ENCODE measurements at regions not wholly inside any gene's neighbourhood (a gene's known extent, or its start where the extent isn't known, plus 50 kb on each side); places are given as distances from the start of the nearest gene placed in this dataset.

DNA sequence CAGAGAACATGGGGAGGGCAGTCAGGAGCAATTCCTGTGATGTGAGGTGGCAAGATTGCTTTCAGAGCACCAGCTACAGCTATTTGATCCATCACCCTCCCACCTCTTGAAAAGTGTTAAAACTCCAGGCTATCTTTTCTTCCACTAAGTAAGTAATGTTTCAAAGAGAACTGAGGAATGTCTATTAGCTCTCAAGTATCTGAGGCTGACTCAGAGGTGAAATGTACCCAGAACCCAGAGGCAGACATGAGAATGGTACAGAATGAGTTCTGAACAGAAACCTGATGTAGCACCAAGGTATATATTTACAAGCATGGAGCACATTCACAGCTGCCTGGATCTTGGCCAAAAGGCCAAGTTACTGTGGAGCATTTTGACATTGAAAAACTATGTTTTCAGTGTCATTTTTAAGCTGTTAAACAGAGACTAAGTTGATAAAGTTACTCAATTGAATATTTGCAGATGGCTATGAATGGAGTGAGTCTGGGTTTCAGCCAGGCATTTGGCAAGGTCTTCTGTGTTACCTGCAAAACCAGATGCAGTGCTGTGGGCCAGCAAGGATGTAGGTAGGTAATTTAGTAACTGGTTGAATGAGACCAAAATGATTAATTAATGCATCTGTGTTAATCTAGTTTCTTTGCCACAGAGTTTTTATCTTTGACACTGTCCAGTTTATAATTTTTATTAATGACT is 227.7 kb upstream of the CD96 start:
- TF ChIP-seq TCF4 (CRISPR knock-in tag; IDR thresholded peaks at IDR 0.05; ENCODE audit: borderline replicate concordance), result no peak
- no peak for TF ChIP-seq ZNF70 (CRISPR knock-in tag; IDR thresholded peaks at IDR 0.05)
- TF ChIP-seq ISL1 (CRISPR knock-in tag; IDR thresholded peaks at IDR 0.05), result no peak
- TF ChIP-seq CSRNP3 (CRISPR knock-in tag; IDR thresholded peaks at IDR 0.05), result no peak
- no peak for TF ChIP-seq ZNF8 (CRISPR knock-in tag; IDR thresholded peaks at IDR 0.05)
- TF ChIP-seq ZFP30 (CRISPR knock-in tag; IDR thresholded peaks at IDR 0.05), result no peak
- peak; percentile 46; the same call in 2 of the 3 replicates for ATAC-seq

DNA sequence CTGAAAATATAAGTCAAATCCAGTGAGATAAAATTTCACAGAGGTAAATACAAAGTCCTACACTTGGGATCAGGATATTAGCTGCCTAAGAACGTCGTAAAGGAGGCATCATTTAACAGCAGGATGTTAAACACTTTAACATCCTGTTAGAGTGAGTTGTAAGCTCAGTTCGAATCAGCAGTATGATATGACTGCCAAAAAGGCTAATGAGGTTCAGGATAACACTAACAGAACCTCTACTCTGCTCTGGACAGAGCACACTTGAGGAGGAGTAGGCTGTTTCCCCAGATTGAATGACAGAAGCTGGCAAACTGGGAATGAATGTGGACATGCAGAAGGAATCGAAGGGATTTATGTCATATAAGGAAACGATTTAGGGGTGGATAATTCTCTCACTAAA is 227.1 kb upstream of the CD96 start:
- ATAC-seq, result no peak
- TF ChIP-seq PATZ1 (CRISPR knock-in tag; IDR thresholded peaks at IDR 0.05; ENCODE audit: borderline replicate concordance) (no peak), ZFP3 (CRISPR knock-in tag; IDR thresholded peaks at IDR 0.05) (no peak), ZNF70 (CRISPR knock-in tag; IDR thresholded peaks at IDR 0.05) (no peak), SNAI2 (CRISPR knock-in tag; IDR thresholded peaks at IDR 0.05) (no peak)

DNA sequence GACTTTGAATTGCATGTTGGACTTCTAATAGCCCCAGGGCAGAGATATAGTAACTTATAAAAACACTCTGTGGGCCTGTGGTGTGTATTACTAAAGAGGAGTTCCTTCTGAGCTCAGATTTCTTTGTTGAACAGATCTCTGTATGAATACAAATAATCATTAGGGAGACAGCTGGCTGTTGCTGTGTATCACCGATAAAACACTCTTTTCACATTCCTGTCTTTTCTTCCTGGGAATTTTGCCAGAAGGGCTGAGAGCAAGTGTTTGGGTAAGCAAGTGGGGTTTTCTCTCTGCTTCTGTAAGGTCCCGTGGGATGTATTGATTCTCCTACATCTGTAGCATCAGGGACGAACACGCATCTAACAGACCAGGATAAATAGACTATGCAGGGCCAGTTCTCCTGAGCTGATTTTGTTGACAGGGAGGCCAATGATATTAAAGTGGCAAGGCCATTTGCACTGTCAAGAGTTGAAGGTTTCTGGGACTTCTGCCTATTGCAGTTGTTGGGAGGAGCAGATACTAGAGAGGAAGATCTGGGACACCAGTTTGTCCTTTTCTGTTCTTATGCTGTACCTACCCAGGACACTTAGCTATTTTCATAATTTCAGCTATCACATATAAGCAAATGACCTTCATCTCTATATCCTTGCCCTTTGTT is 225.9 kb upstream of the CD96 start:
- peak; percentile 21; the same call in 1 of the 2 replicates for TF ChIP-seq ISL1 (CRISPR knock-in tag; IDR thresholded peaks at IDR 0.05)
- no peak for TF ChIP-seq ZNF8 (CRISPR knock-in tag; IDR thresholded peaks at IDR 0.05)
- peak; percentile 86 for ATAC-seq

GRCh38 chr3:111318289-111318688 is 223.7 kb upstream of the CD96 start:
- no peak for TF ChIP-seq POU6F1 (CRISPR knock-in tag; IDR thresholded peaks at IDR 0.05; ENCODE audit: borderline replicate concordance, low read depth)
- TF ChIP-seq, protein P1, sequence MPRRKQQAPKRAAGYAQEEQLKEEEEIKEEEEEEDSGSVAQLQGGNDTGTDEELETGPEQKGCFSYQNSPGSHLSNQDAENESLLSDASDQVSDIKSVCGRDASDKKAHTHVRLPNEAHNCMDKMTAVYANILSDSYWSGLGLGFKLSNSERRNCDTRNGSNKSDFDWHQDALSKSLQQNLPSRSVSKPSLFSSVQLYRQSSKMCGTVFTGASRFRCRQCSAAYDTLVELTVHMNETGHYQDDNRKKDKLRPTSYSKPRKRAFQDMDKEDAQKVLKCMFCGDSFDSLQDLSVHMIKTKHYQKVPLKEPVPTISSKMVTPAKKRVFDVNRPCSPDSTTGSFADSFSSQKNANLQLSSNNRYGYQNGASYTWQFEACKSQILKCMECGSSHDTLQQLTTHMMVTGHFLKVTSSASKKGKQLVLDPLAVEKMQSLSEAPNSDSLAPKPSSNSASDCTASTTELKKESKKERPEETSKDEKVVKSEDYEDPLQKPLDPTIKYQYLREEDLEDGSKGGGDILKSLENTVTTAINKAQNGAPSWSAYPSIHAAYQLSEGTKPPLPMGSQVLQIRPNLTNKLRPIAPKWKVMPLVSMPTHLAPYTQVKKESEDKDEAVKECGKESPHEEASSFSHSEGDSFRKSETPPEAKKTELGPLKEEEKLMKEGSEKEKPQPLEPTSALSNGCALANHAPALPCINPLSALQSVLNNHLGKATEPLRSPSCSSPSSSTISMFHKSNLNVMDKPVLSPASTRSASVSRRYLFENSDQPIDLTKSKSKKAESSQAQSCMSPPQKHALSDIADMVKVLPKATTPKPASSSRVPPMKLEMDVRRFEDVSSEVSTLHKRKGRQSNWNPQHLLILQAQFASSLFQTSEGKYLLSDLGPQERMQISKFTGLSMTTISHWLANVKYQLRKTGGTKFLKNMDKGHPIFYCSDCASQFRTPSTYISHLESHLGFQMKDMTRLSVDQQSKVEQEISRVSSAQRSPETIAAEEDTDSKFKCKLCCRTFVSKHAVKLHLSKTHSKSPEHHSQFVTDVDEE (CRISPR knock-in tag; IDR thresholded peaks at IDR 0.05), result no peak
- no peak for TF ChIP-seq ZC3H10 (CRISPR knock-in tag; IDR thresholded peaks at IDR 0.05)
- TF ChIP-seq ZFP3 (CRISPR knock-in tag; IDR thresholded peaks at IDR 0.05), result no peak
- TF ChIP-seq CSDC2 (CRISPR knock-in tag; IDR thresholded peaks at IDR 0.05), result no peak
- no peak for TF ChIP-seq CSRNP3 (CRISPR knock-in tag; IDR thresholded peaks at IDR 0.05)
- no peak for TF ChIP-seq SNAI2 (CRISPR knock-in tag; IDR thresholded peaks at IDR 0.05)
- TF ChIP-seq GLIS3 (CRISPR knock-in tag; IDR thresholded peaks at IDR 0.05), result no peak
- no peak for TF ChIP-seq ZFP30 (CRISPR knock-in tag; IDR thresholded peaks at IDR 0.05)
- no peak for TF ChIP-seq ZNF565 (CRISPR knock-in tag; conservative IDR thresholded peaks at IDR 0.05; ENCODE audit: low read depth)
- no peak for TF ChIP-seq ISL1 (CRISPR knock-in tag; IDR thresholded peaks at IDR 0.05)
- no peak for TF ChIP-seq BACH2 (CRISPR knock-in tag; IDR thresholded peaks at IDR 0.05; ENCODE audit: borderline replicate concordance)
- TF ChIP-seq OSR1 (CRISPR knock-in tag; IDR thresholded peaks at IDR 0.05), result no peak
- TF ChIP-seq ESRRG (CRISPR knock-in tag; IDR thresholded peaks at IDR 0.05), result no peak
- TF ChIP-seq RARB (CRISPR knock-in tag; IDR thresholded peaks at IDR 0.05), result no peak
- no peak for TF ChIP-seq PATZ1 (CRISPR knock-in tag; IDR thresholded peaks at IDR 0.05; ENCODE audit: borderline replicate concordance)
- TF ChIP-seq CREB5 (CRISPR knock-in tag; IDR thresholded peaks at IDR 0.05; ENCODE audit: low read depth), result no peak
- no peak for ATAC-seq
